ENCODE measurements at regions not wholly inside any gene's neighbourhood (a gene's known extent, or its start where the extent isn't known, plus 50 kb on each side); places are given as distances from the start of the nearest gene placed in this dataset.

- TF ChIP-seq CTCF (IDR thresholded peaks at IDR 0.05) (no peak), POLR2A (IDR thresholded peaks at IDR 0.05) (no peak)
Observed at GRCh38 chr6:67433124-67433523, 1202.0 kb upstream of the ADGRB3 start.
